GM18502 (cell line): ENCODE measurements at regions not wholly inside any gene's neighbourhood (a gene's known extent, or its start where the extent isn't known, plus 50 kb on each side); places are given as distances from the start of the nearest gene placed in this dataset.
A peak's percentile ranks its signal among the peaks of the same experiment; 100 is the strongest.

Experiments used
- ATAC-seq: cut with Tn5 transposase; IDR thresholded peaks from one replicate; pipeline ENCODE4 v1.9.1; 2021; ENCODE audit warnings: mild to moderate bottlenecking; ENCODE audit not compliant: unreplicated experiment, poor library complexity

DNA sequence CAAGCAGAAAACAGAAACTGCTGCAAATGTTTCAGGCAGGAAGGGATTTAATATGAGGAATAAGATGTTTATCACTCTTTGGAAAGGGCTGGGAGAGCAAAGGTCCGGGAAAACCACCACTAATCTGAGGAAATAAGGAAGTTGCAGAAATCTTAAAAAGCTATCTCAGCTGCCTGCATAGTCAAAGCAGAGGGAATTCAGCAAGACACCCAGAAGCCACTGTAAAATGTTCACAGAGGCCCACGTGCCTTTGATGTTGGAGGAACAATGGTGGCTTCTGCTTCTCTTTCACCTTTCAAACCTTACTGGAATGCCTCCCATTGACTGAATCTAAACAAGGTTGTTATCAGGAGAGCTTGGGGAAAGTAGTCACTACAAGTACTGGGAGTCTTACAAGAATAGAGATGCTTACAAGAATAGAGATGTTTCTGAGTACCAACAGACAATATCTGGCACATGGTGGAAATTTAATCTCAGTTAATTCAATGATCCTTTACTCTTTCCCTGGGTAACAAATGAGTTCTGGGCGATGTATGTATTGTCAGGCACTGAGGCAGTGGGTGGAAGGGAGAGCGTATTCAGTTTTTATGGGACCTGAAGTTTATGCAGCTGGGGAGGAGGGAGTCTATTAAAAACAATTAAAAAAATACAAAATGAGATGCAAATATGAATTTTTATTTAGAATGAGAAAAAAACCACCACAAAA, 56.1 kb upstream of the MED13 start:
- ATAC-seq = no peak

DNA sequence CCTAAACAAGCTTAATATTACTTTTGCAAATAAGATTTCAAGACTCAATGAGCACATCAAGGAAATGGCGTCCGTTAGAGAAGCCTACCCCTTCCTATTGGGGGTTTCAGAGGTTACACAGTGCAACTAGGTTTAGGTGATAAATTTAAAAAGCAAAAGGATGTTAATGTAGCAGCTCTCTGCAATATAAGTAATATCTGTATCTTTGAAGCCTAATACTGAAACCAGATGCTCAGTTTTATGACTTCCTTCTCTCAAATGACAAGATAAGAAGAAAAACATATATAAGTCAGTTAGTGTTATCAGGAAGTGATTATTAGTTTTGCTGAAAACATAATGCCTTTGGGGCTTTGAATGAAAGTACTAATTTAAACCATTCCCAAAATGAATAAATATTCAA, 54.3 kb upstream of the MED13 start:
- ATAC-seq = peak; percentile 81
